ENCODE measurements at regions not wholly inside any gene's neighbourhood (a gene's known extent, or its start where the extent isn't known, plus 50 kb on each side); places are given as distances from the start of the nearest gene placed in this dataset.

DNA sequence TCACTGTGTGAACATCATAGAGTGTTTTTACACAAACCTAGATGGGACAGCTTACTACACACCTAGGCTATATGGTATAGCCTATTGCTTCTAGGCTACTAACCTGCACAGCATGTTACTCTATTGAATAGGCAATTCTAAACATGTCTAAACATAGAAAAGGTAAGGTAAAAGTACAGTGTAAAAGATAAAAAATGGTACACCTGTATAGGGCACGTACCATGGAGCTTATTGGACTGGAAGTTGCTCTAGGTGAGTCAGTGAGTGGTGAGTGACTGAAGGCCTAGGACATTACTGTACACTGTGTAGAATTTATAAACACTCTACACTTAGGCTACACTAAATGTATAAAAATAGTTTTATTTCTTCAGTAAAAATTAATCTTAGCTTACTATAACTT is 182.0 kb upstream of the THSD7A start:
- TF ChIP-seq, protein P1, sequence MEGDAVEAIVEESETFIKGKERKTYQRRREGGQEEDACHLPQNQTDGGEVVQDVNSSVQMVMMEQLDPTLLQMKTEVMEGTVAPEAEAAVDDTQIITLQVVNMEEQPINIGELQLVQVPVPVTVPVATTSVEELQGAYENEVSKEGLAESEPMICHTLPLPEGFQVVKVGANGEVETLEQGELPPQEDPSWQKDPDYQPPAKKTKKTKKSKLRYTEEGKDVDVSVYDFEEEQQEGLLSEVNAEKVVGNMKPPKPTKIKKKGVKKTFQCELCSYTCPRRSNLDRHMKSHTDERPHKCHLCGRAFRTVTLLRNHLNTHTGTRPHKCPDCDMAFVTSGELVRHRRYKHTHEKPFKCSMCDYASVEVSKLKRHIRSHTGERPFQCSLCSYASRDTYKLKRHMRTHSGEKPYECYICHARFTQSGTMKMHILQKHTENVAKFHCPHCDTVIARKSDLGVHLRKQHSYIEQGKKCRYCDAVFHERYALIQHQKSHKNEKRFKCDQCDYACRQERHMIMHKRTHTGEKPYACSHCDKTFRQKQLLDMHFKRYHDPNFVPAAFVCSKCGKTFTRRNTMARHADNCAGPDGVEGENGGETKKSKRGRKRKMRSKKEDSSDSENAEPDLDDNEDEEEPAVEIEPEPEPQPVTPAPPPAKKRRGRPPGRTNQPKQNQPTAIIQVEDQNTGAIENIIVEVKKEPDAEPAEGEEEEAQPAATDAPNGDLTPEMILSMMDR (IDR thresholded peaks at IDR 0.05; ENCODE audit: borderline replicate concordance, extremely low read depth, low read length, poor library complexity, severe bottlenecking): no peak
- TF ChIP-seq EZH2 (IDR thresholded peaks at IDR 0.05; ENCODE audit: borderline replicate concordance, low read depth, low read length, severe bottlenecking): no peak
